ENCODE measurements at regions not wholly inside any gene's neighbourhood (a gene's known extent, or its start where the extent isn't known, plus 50 kb on each side); places are given as distances from the start of the nearest gene placed in this dataset.
"Not testable (repeated sequence)": the region's sequence is repeated elsewhere in the genome, so short reads cannot be mapped to it uniquely, and the experiment has no call there.

DNA sequence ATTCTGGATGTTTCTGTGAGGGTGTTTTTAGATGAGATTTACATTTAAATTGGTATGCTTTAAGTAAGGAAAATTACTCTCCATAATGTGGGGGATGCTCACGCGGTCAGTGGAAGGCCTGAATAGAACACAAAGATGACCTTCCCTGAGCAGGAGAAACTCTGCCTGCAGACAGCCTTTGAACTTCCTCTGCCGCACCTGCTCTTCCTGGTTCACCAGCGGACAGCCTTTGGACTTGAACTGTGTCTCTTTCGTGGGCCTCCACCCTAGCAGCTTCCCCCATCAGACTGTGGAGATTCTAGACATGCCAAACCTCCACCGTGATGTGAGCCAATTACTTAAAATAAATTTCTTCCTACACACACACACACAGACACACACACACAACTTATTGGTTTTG, 210.7 kb downstream of the EFCAB11 start:
- DNase-seq = no peak

DNA sequence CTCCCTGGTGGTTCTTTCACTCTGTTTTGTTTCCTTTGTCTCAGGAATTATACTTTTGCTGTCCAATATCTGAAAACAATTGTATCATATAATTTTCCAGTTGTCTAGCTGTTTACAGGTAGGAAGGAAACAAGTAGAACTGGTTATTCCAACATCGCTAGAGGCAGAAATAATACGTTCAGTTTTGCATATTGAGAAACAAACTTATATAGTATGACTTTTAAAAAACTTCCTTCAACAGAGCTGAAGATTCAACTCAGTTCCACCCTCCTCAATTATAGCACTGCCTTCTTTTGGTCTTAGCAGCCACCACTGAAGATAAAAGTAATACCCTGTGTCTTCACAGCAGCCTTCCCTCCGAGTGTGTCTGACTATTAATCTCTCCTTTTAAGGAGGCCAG, 214.3 kb downstream of the EFCAB11 start:
- no peak for DNase-seq

DNA sequence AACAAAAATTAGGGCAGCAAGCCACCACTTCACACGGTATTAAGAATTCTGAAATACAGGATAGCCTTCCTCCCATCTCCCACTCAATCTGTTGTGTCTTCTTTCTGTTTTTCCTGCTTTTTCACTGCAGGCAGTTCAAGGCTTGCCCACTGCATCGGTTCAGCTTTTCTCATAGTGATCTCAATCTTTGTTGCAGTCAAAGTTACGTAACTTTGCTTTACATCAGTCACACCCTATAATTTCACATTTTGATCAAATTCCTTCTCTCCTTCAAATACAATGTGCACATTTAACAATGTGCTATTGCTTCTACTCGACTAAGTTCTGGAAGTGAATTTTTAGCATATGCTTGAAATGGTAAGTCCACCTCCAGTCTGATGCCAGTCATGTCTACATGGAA, 217.6 kb downstream of the EFCAB11 start:
- peak; percentile 42 to 68 for DNase-seq

DNA sequence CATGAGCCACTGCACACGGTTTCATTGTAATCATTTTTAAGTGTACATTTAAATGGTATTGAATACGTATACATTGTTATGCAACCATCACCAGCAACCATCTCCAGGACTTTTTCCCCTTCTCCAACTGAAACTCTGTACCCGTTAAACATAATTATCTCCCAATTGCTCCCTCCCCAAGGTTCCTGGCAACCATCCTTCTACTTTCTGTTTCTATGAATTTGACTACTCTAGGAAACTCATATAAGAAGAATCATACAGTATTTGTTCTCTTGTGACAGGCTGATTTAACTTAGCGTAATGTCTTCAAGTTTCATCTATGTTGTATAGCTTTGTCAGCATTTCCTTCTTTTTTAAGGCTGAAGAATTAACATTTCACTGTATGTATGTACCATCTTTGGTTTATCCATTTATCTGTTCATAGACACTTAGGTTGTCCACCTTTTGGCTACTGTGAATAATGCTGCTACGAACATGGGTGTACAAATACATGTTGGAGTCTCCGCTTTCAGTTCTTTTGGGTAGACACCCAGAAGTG, 223.1 kb downstream of the EFCAB11 start:
- DNase-seq = no peak

DNA sequence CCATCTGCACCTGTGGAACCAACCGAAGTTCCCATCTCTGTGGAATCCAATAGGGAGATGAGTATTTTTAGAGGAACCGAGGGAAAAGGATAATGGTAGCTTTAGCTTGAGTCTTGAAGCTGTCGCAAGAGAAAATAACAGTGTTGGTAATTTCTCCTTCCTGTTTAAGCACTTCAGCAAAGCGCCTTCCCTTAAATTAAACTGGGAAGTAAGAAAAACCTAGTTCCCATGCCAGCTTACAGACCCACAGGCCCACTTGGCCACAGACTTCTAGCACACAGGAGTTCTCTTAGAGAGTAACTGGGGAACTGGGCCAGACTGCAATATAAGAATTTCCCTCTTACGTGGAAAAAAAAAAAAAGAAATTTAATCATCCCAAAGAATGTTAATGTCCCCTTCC, 223.8 kb downstream of the EFCAB11 start:
- DNase-seq = peak; percentile 88 to 90

DNA sequence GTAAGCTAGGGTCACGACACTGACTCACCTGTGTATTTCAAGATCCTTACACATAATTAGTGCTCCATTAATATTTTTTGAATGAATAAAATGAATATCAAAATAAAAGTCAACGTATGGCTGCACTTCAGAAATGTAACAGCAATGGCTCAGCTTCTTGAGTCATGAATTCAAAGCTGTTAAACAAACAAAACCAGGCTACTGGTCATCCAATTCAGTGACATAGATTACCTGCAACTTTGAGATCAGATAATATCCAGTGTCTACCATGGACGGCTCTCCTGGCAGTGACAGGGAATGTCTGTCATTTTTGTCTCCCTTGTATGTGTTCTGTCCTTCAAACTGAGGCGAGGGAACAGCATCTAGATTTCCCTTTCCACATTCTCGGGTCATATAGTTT, 225.6 kb downstream of the EFCAB11 start:
- DNase-seq = no peak

DNA sequence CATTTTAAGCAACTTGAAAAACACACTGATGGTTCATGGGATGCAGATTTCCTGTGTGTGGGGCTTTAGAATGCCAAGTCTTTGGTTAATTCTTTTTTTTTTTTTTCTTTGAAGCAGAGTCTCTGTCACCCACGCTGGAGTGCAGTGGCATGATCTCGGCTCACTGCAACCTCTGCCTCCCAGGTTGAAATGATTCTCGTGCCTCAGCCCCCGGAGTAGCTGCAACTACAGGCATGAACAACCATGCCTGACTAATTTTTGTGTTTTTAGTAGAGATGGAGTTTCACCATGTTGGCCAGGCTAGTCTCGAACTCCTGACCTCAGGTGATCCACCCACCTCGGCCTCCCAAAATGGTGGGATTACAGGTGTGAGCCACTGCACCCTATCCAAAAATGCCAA, 228.3 kb downstream of the EFCAB11 start:
- DNase-seq = not testable (repeated sequence)

DNA sequence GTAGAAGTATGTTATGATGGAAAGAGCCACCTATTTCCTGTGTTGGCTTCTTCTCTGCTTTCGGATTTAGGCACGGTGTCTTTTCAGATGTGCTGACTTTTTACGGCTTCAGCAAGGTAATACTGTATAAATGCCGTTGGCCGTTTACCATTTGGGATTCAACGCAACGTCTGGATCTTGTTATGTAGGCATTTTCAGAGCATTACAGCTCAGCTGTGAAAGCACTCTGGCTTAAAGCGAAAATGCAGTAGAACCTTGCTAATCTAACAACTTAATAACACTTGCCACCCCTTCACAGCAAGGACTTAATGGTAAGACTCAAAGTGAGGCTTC, 229.9 kb downstream of the EFCAB11 start:
- DNase-seq = no peak

DNA sequence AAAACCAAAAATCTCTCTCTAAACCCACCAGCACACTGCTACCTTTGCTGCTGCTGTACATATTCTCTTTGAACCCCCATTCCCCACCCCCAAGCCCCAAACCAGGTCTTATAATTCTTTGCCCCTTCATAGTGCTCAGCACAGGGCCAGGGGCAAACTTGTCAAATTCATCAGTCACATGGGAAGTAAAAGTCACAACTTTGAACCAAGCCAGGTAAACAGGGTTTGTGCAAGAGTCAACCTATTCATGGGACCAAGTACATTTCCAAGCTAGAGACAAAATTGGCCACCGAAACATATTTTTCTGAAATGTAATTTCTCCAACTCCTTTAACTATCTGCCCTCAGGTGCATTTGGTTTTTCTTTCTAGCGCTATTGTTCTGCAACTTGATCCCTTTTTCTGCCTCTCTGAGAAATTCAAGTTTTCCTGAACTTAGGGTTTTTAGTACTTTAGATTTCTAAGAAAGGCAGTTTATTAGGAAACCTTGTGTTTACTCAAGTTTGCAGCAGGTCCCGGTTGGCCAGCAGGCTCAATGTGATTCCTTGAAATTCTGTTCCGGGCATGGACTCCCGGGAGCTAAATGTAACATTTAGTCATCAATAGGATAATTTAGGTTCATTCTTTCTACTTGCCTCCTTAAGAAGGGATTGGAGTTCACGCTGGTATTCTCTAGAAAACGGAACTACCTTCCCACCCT, 230.5 kb downstream of the EFCAB11 start:
- peak in 1 of 2 donors; percentile 20 for DNase-seq

DNA sequence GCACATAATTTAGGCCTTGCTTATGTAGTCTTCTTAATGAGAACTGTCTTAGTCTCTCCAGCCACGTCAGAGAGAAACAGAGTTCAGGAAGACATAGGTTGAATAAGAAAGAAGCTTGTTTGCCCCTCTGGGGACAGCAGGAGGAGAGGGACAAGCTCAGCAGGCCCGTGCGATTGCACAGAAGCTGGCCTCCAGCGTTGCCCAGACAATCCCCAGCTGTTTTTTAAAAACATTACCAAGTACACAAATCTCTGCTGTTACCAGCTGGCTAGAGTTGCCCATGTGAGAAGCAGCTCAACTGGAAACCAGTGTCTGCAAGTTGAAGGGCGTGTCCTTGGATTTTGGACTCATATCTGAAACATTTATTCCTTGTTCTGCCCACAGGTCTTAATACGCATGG, 232.6 kb downstream of the EFCAB11 start:
- DNase-seq = peak in 1 of 2 donors; percentile 15

DNA sequence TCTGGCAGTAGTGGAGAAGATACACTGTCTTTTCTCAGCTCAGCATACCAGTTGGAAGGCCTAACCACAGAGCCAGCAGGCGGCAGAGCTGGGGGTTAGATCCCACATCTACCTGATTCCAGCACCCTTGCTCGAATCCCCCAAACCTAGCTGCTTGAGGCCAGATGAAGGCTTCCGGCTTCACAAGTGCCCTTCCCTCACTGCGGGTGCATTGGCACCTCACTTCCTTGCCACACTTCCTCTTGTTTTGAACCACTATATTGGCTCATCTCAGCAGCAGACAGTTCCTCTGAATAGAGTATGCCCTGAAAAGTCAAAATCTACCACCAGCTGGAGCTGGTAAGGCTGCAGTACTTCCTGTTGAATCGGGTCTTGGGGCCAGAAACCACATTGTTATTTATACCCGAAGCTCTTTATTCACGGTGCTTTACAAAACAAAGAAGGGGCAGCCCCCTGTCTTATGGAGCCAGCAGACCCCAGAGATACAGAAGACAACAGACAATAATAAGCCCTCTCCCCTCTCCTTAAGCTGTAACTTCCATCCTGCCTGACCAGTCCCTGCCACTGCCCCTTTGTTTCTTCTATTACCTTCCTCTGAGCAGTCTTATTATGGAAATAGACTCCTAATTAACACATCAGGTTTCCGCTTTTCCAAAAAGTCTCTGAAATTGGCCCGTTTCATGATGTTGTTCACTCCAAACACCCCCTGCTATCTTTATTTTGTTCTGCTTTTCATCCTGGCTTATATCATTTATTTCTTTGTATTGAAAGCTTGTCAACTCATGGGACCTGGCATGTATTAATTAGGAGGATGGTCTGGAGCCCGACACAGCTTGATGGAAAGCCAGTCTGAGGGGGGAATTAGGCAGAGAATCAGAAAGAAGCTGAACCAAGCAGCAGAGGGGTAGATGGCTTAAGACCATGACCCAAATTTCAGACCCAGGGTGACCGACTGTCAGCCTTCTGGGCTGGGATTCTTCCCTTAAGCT, 233.5 kb downstream of the EFCAB11 start:
- peak; percentile 86 to 92 for DNase-seq

DNA sequence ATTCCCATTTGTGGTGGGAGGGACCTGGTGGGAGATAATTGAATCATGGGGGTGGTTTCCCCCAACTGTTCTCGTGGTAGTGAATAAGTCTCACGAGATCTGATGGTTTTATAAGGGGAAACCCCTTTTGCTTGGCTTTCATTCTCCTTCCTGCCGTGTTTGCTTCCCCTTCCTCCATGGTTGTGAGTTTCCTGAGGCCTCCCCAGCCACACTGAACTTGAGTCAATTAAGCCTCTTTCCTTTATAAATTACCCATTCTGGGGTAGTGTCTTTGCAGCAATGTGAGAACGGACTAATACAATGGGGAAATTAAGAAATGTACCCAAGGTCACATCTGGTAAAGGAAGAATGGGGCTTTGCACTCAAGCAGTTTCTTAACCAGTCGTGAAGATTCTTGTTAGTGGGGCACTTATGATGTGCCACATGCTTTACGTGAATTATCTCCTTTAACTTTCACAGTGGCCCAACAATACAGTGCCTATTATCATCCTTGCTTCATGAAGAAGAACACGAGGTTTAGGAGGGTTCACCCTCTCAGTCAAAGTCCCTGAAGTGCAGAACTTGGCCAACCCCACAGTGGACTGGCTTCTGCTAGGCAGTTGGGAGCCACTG, 234.3 kb downstream of the EFCAB11 start:
- DNase-seq = peak; percentile 35 to 48

DNA sequence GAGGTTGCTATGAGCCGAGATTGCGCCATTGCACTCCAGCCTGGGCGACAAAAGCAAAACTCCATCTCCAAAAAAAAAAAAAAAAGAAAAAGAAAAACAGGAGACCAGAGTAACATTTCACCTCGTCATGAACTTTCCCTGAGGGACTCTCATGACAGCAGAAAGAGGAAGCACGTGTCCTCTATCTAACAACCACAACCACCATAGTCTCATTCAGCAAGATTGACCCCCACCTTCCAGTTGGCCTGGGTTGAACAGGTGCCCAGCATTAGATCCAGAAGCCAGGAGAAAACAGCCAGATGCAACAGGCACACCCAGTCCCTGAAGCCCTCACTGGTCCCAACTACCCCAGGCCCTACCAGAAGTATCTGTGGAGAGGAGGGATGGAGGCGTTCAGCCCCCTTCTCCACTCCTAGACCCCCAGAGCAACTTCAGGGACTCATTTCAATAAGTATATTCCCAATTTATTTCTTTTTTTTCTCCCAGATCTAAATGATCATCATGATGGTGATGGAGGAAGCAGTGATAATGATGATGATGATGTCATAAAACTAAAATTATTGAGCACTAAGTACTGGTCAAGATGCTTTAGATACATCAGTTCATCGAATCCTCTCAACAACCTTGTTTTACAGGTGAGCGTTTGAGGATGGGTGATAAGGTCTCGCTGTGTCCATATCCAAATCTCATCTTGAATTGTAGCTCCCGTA, 235.0 kb downstream of the EFCAB11 start:
- peak; percentile 61 to 71 for DNase-seq

DNA sequence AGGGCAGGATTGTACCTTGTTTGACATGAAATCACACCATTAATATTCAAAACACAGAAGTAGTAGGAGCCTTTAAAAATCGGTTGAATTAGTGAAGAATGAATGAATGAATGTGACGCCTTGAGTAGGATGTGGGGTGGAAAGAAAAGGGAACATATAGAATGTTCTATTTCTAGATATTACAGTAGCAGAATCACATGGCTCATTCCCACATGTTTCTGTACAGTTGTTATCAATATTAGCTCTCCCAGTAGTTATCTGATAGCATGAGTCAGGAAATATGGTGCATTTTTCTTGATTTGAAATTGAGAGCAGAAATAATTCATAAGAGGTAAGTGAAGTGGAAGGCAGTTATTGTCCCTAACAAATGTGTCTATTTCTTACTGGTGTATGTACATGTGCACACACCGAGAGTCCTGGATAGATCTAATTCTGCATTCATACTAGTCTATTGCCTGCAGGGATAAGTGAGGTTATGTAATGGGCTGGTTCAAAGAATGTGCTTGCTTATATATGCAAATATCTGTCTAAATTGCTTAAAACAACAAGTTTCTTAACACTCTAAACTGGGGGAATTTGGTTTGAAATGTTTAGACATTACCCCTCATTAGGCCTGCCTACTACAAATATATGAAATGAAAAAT, 245.4 kb downstream of the EFCAB11 start:
- no peak for DNase-seq

DNA sequence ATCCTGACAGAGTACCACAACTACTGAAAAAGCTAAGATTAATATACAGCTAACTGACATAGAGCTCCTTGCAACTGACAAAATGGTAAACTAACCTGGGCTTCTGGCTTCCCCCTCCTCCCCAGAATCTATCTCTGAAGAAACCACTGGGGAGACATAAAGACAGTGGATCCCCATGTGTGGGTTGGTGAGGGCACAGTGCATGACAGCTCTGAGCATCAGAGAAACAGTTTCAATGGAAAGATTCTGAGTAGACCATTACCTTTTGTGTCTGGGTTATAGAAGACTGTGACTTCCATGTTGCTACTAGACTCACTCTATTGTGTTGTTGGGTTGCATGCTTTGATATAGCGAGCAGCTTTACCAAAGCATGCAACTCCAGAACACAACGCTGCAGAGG, 247.4 kb downstream of the EFCAB11 start:
- no peak for DNase-seq

DNA sequence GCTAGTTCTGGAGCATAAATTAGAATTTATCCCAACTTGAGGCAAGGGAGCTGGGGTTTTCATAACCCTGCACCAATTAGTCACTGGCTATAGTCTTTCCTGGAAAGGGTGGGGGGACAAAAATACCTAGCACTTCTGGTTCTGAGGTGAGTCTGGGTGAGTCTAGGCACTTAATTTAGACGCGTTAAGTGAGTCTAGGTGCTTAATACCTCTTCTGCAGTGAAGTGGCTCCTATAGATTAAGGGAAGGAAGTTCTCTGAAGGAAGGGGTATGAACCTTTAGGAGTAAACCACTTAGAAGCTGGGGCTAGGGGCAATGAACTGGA, 251.7 kb downstream of the EFCAB11 start:
- no peak for DNase-seq

DNA sequence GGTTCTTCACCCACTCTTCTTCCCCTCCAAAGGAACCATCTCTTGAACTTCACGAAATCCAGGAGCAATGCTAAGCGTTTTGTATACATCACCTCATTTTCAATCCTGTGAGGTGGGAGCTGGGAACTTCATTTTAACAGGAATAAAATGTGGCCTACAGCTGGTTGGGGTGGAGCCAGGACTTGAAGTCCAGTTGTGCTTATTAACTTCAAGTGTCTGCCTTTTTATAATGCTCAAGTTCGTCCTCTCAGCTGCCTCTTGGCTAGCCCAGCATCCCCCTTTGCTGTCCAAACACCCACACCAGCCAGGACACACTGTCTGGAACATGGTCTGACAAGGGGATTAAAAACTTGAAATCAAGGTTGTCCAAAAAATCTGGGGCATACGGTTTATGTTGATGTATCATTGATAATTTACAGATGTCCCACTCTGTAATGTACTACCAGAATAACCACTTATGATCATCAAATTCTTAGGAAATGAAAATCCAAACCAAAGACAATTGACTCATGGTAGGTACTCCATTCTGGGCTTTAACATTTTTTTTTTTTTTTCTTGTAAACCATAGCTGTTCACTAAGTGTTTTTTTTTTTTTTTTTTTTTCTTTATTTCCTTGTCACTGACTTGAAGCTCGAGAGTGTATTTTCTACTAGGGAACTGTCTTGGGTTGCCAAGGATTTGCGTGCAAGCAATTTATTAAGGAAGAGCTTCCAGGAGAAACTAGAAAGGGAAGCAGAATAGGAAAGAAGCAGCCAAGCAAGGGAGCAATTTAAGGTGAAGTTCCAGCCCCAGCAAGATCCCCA, 252.3 kb downstream of the EFCAB11 start:
- DNase-seq = no peak

DNA sequence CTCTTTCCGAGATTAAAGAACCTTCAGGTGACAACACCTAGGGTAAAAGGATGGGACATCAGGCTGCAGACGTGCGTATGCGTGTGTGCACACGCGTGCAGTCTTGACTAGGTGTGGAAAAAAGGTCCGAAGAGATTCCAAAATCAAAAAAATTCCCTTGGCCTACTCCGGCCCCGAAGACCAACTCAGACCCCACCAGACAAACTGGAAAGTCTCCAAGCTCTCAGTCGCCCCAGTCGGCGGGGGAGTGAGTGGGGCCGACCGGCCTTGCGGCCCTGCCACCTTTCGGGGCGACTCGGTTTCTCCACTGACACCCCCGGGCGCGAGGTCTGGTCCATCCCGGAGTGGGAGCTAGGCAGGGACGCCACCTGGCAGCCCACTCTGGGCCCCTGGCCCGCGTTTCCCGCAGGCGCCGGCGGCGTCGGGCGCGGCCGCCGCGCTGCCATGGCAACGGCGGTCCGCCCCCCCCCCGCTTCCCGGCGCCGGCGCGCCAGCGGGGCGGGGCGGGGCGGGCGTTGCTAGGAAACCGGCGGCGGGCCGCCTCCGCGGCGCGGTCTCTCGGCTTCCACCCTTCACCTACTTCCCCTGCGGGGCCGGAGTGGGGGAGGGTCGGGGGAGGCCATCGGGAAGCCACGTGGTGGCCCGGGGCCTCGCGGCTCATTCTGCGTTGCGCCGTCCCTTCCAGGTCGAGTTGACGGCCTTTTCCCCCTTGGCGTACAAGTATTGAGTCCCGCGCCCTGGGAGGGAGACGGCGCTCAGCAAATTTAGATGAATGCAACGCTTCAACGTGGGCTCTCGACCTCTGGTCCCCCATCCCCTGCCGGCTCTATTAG, 253.1 kb downstream of the EFCAB11 start:
- peak; percentile 72 to 88 for DNase-seq

DNA sequence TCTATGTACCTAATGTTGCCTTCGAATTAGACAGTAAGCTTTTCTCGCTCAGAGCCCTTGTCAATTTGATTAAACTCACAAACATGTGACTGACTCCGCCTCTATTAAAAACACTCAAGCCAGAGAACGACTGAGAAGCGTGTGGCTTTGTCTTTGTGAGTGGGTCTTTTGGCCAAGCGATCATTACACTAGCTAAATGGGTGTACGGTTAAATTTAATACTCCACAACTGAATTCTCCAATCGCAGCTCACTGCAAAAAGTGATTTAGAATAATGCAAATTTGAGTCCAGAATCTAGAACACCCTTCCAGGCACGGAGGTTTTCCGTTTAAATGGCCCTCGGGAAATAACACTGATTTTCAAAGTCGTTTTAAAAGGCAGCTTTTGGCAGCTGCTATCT, 253.7 kb downstream of the EFCAB11 start:
- no peak for DNase-seq

DNA sequence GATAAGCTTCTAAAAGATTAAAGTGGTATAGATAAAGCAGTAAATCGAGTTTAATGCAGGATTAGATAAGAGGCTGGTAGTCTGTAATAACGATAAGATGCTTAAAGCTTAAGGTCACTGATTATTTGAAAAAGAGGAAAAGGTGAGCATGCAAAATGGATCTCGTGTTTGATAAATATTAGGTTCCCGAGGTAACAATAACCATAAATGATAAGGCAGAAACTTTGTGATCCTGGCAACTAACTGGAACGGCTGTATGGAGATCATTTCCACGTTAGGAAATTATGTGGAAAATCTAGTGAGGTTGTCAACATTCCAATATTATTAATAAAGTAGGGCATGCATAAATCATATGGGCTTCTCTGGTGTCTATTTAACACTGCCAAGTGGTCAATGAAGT, 255.5 kb downstream of the EFCAB11 start:
- no peak for DNase-seq

All from inflammatory macrophage (primary cell).